Neuron (in vitro differentiated cells): ENCODE measurements at regions not wholly inside any gene's neighbourhood (a gene's known extent, or its start where the extent isn't known, plus 50 kb on each side); places are given as distances from the start of the nearest gene placed in this dataset.

ENCODE experiments used
- H2AFZ ChIP-seq: one replicate; pipeline ENCODE4 v1.6.1; 2013; ENCODE audit warnings: low read depth, mild to moderate bottlenecking, inconsistent platforms, low read length, moderate library complexity
- H3K27me3 ChIP-seq: one replicate; pipeline ENCODE4 v1.6.1; 2013; ENCODE audit warnings: low read length; ENCODE audit not compliant: insufficient read depth
- H3K36me3 ChIP-seq: one replicate; pipeline ENCODE4 v1.6.1; 2013; ENCODE audit warnings: low read length; ENCODE audit not compliant: insufficient read depth
- H3K4me1 ChIP-seq: one replicate; pipeline ENCODE4 v1.6.1; 2013; ENCODE audit warnings: low read length; ENCODE audit not compliant: insufficient read depth
- H3K4me3 ChIP-seq: 2 replicates; pipeline ENCODE4 v1.5.1; 2013; ENCODE audit warnings: mild to moderate bottlenecking, low read length, moderate library complexity
- H3K9me3 ChIP-seq: one replicate; pipeline ENCODE4 v1.6.1; 2013; ENCODE audit warnings: low read length

GRCh38 chr4:122203407-122203806 lies 51.3 kb downstream of the BLTP1 start:
- Histone ChIP-seq H3K4me3 (no peak overlapping the region), H3K27me3 (no peaks in the 10 kb centered on the region), H3K9me3 (no peaks in the 10 kb centered on the region), H3K36me3 (peaks cover 20% of the 10 kb centered on the region), H3K4me1 (no peaks in the 10 kb centered on the region), H2AFZ (no peak overlapping the region)

- Histone ChIP-seq H3K27me3 (no peaks in the 10 kb centered on the region), H3K4me3 (no peak overlapping the region), H3K9me3 (no peaks in the 10 kb centered on the region), H2AFZ (no peak overlapping the region), H3K4me1 (no peaks in the 10 kb centered on the region), H3K36me3 (peaks cover 27% of the 10 kb centered on the region)
These were observed 53.6 kb downstream of the BLTP1 start for GRCh38 chr4:122205687-122206086.

GRCh38 chr4:122212880-122213279 lies 60.7 kb downstream of the BLTP1 start:
- peaks cover 30% of the 10 kb centered on the region for H3K36me3 ChIP-seq
- H3K9me3 ChIP-seq: no peaks in the 10 kb centered on the region
- H3K4me1 ChIP-seq: no peaks in the 10 kb centered on the region

GRCh38 chr4:122218762-122219161 lies 66.6 kb downstream of the BLTP1 start:
- H3K9me3 ChIP-seq: no peaks in the 10 kb centered on the region
- no peak overlapping the region for H3K4me3 ChIP-seq
- peaks cover 21% of the 10 kb centered on the region for H3K36me3 ChIP-seq
- no peaks in the 10 kb centered on the region for H3K4me1 ChIP-seq
- H2AFZ ChIP-seq: no peak overlapping the region
- H3K27me3 ChIP-seq: no peaks in the 10 kb centered on the region

More at GRCh38 chr4:122212880-122213279, 60.7 kb downstream of the BLTP1 start:
- H3K27me3 ChIP-seq: no peaks in the 10 kb centered on the region
- no peak overlapping the region for H3K4me3 ChIP-seq
- H2AFZ ChIP-seq: no peak overlapping the region

GRCh38 chr4:122219356-122219755 lies 67.2 kb downstream of the BLTP1 start:
- no peaks in the 10 kb centered on the region for H3K9me3 ChIP-seq
- H3K4me1 ChIP-seq: no peaks in the 10 kb centered on the region
- H3K36me3 ChIP-seq: peaks cover 21% of the 10 kb centered on the region
- no peaks in the 10 kb centered on the region for H3K27me3 ChIP-seq
- no peak overlapping the region for H2AFZ ChIP-seq
- no peak overlapping the region for H3K4me3 ChIP-seq

- Histone ChIP-seq H3K36me3 (peaks cover 24% of the 10 kb centered on the region), H3K9me3 (no peaks in the 10 kb centered on the region), H3K27me3 (no peaks in the 10 kb centered on the region), H3K4me3 (no peak overlapping the region), H3K4me1 (no peaks in the 10 kb centered on the region), H2AFZ (no peak overlapping the region)
These were observed 69.2 kb downstream of the BLTP1 start for GRCh38 chr4:122221322-122221721.

GRCh38 chr4:122224348-122224747 lies 72.2 kb downstream of the BLTP1 start:
- H3K9me3 ChIP-seq: no peaks in the 10 kb centered on the region
- H3K36me3 ChIP-seq: peaks cover 24% of the 10 kb centered on the region
- H2AFZ ChIP-seq: no peak overlapping the region
- no peaks in the 10 kb centered on the region for H3K4me1 ChIP-seq
- H3K4me3 ChIP-seq: no peak overlapping the region
- H3K27me3 ChIP-seq: no peaks in the 10 kb centered on the region

- Histone ChIP-seq H2AFZ (no peak overlapping the region), H3K27me3 (no peaks in the 10 kb centered on the region), H3K4me3 (no peak overlapping the region), H3K4me1 (no peaks in the 10 kb centered on the region), H3K36me3 (peaks cover 23% of the 10 kb centered on the region), H3K9me3 (no peaks in the 10 kb centered on the region)
These were observed 75.1 kb downstream of the BLTP1 start for GRCh38 chr4:122227202-122227601.

- Histone ChIP-seq H2AFZ (no peak overlapping the region), H3K27me3 (no peaks in the 10 kb centered on the region), H3K4me3 (no peak overlapping the region), H3K9me3 (no peaks in the 10 kb centered on the region), H3K36me3 (peaks cover 22% of the 10 kb centered on the region), H3K4me1 (no peaks in the 10 kb centered on the region)
These were observed 77.7 kb downstream of the BLTP1 start for GRCh38 chr4:122229857-122230256.

- H3K27me3 ChIP-seq: no peaks in the 10 kb centered on the region
- no peaks in the 10 kb centered on the region for H3K4me1 ChIP-seq
- peaks cover 19% of the 10 kb centered on the region for H3K36me3 ChIP-seq
- no peak overlapping the region for H2AFZ ChIP-seq
- H3K4me3 ChIP-seq: no peak overlapping the region
- no peaks in the 10 kb centered on the region for H3K9me3 ChIP-seq
These were observed 80.5 kb downstream of the BLTP1 start for GRCh38 chr4:122232633-122233032.

GRCh38 chr4:122234686-122235085 lies 82.6 kb downstream of the BLTP1 start:
- H2AFZ ChIP-seq: no peak overlapping the region
- H3K4me3 ChIP-seq: no peak overlapping the region
- H3K9me3 ChIP-seq: no peaks in the 10 kb centered on the region
- H3K36me3 ChIP-seq: peaks cover 29% of the 10 kb centered on the region
- no peaks in the 10 kb centered on the region for H3K27me3 ChIP-seq
- no peaks in the 10 kb centered on the region for H3K4me1 ChIP-seq

- Histone ChIP-seq H3K27me3 (no peaks in the 10 kb centered on the region), H3K9me3 (no peaks in the 10 kb centered on the region), H3K36me3 (peaks cover 40% of the 10 kb centered on the region), H2AFZ (no peak overlapping the region), H3K4me1 (no peaks in the 10 kb centered on the region), H3K4me3 (no peak overlapping the region)
These were observed 91.7 kb downstream of the BLTP1 start for GRCh38 chr4:122243785-122244184.

- Histone ChIP-seq H3K4me3 (no peak overlapping the region), H3K36me3 (peaks cover 37% of the 10 kb centered on the region), H3K9me3 (no peaks in the 10 kb centered on the region), H2AFZ (no peak overlapping the region), H3K27me3 (no peaks in the 10 kb centered on the region), H3K4me1 (no peaks in the 10 kb centered on the region)
These were observed 92.6 kb downstream of the BLTP1 start for GRCh38 chr4:122244764-122245163.

GRCh38 chr4:122246551-122246950 lies 94.4 kb downstream of the BLTP1 start:
- Histone ChIP-seq H2AFZ (no peak overlapping the region), H3K9me3 (no peaks in the 10 kb centered on the region), H3K4me3 (no peak overlapping the region), H3K36me3 (peaks cover 44% of the 10 kb centered on the region), H3K27me3 (no peaks in the 10 kb centered on the region), H3K4me1 (no peaks in the 10 kb centered on the region)
